Brain microvascular endothelial cell (primary cell): ENCODE measurements at regions not wholly inside any gene's neighbourhood (a gene's known extent, or its start where the extent isn't known, plus 50 kb on each side); places are given as distances from the start of the nearest gene placed in this dataset.

Source experiments
- DNase-seq: peaks from one replicate; pipeline ENCODE4 v3.0.0-alpha.2; 2020
- H3K27ac ChIP-seq: fragments of 250-450 bp; sonication (Bioruptor Pico); 2 replicates; pipeline ENCODE4 v1.5.1; 2020; ENCODE audit warnings: mild to moderate bottlenecking, moderate library complexity
- H3K27me3 ChIP-seq: fragments of 250-450 bp; sonication (Bioruptor Pico); replicated peaks from 2 replicates; pipeline ENCODE4 v1.5.1; 2020; ENCODE audit warnings: mild to moderate bottlenecking
- H3K36me3 ChIP-seq: fragments of 250-450 bp; sonication (Bioruptor Pico); replicated peaks from 2 replicates; pipeline ENCODE4 v1.5.1; 2020; ENCODE audit warnings: mild to moderate bottlenecking
- H3K4me3 ChIP-seq: 2 replicates; pipeline ENCODE4 v1.5.1; 2011; ENCODE audit warnings: low read depth, mild to moderate bottlenecking, control low read depth, low read length, moderate library complexity
- CTCF ChIP-seq: IDR thresholded peaks from 2 replicates; pipeline ENCODE4 v1.5.1; 2011; ENCODE audit warnings: low read depth, mild to moderate bottlenecking, moderate library complexity, low read length, control low read depth, inconsistent platforms; ENCODE audit errors: missing control alignments
- in situ Hi-C: cut with HindIII; loops from 2 replicates; pipeline ENCODE4 v1.10.0; 2017; ENCODE audit warnings: low sequenced_read_pairs, low pct_ligation_motif_present

DNA sequence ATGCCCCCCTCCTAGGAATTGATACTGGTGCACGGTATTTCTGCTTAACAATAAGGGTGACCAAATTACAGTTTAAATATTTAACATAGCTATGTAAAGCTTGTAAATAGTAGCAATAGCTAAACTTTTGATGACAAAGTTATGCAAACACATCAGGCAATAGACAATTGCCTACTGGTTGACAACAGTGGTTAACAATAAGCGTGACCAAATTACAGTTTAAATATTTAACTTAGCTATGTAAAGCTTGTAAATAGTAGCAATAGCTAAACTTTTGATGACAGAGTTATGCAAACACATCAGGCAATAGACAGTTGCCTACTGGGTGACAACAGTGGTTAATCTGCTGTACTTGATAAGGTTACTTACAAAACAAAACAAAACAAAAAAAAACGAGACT is 886.5 kb upstream of the FLRT2 start:
- no peak for DNase-seq
- Histone ChIP-seq H3K36me3 (no peaks in the 10 kb centered on the region), H3K27ac (no peak overlapping the region), H3K4me3 (no peak overlapping the region), H3K27me3 (no peaks in the 10 kb centered on the region)
- in situ Hi-C loops: no loop called here
- no peak for TF ChIP-seq CTCF

DNA sequence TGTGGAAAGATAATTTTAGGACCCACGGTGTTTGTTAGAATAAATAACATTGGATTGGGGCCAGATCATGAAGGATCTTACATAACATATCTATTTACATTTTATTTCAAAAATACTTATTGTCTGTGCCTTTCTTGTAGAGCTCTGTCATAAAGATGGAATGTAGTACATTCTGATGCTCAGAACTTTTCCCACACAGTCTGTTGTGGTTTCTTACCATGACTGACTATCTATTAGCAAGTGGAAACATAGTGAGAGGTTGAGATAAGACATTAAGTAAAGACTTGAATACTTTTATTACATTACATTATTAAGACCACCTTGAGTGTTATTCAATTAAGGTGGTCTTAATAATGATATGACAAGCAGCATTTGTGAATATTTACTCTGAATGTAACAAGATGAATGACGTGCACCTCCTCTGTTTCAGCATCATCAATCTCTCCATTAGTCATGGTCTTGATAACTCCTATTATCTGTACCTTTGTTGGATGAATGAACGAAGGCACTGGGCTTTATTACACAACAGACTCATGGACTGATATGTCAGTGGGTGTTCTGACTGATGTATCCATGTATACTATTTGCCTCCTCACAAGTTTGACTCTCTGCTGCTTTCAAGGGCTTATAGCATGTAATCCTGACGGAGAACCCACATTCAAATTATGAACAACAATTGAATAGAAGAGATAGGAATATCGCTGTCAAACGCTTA is 883.0 kb upstream of the FLRT2 start:
- no peak overlapping the region for H3K4me3 ChIP-seq
- DNase-seq: peak; percentile 85
- in situ Hi-C loops: no loop called here
- H3K27ac ChIP-seq: peak overlapping the region; percentile 40
- H3K36me3 ChIP-seq: no peaks in the 10 kb centered on the region
- no peaks in the 10 kb centered on the region for H3K27me3 ChIP-seq
- TF ChIP-seq CTCF: no peak

DNA sequence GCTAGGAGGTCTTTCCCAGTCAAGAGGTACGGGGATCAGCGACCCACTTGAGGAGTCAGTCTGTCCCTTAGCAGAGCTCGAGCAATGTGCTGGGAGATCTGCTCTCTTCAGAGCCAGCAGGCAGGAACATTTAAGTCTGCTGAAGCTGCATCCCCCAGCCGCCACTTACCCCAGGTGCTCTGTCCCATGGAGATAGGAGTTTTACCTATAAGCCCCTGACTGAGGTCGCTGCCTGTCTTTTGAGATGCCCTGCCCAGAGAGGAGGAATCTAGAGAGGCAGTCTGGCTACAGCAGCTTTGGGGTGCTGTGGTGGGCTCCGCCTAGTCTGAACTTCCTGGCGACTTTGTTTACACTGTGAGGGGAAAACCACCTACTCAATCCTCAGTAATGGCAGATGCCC is 874.9 kb upstream of the FLRT2 start:
- no peaks in the 10 kb centered on the region for H3K36me3 ChIP-seq
- no peak overlapping the region for H3K4me3 ChIP-seq
- TF ChIP-seq CTCF: no peak
- H3K27me3 ChIP-seq: no peaks in the 10 kb centered on the region
- no peak overlapping the region for H3K27ac ChIP-seq
- in situ Hi-C loops: no loop called here
- no peak for DNase-seq

- in situ Hi-C loops: no loop called here
- Histone ChIP-seq H3K27ac (no peak overlapping the region), H3K4me3 (no peak overlapping the region), H3K27me3 (no peaks in the 10 kb centered on the region), H3K36me3 (no peaks in the 10 kb centered on the region)
- no peak for TF ChIP-seq CTCF
- DNase-seq: peak; percentile 8
Observed at GRCh38 chr14:84657911-84658310, 872.0 kb upstream of the FLRT2 start.

- H3K27ac ChIP-seq: no peak overlapping the region
- no peaks in the 10 kb centered on the region for H3K27me3 ChIP-seq
- no peak overlapping the region for H3K4me3 ChIP-seq
- in situ Hi-C loops: no loop called here
- H3K36me3 ChIP-seq: no peaks in the 10 kb centered on the region
- TF ChIP-seq CTCF: no peak
- DNase-seq: no peak
Observed at GRCh38 chr14:84670796-84671195, 859.1 kb upstream of the FLRT2 start.

GRCh38 chr14:84671776-84672175 is 858.2 kb upstream of the FLRT2 start:
- Histone ChIP-seq H3K27ac (no peak overlapping the region), H3K4me3 (no peak overlapping the region), H3K36me3 (no peaks in the 10 kb centered on the region), H3K27me3 (no peaks in the 10 kb centered on the region)
- no peak for DNase-seq
- no peak for TF ChIP-seq CTCF
- in situ Hi-C loops: no loop called here
